ENCODE measurements at regions not wholly inside any gene's neighbourhood (a gene's known extent, or its start where the extent isn't known, plus 50 kb on each side); places are given as distances from the start of the nearest gene placed in this dataset.
A peak's percentile ranks its signal among the peaks of the same experiment; 100 is the strongest.

GRCh38 chrX:13506574-13506973 is 62.8 kb upstream of the EGFL6 start:
- 8% methylated on average over 5 of the region's 5 CpGs for WGBS
- no peaks in the 10 kb centered on the region for H3K4me1 ChIP-seq
- no peaks in the 10 kb centered on the region for H3K9me3 ChIP-seq
- TF ChIP-seq, protein P1, sequence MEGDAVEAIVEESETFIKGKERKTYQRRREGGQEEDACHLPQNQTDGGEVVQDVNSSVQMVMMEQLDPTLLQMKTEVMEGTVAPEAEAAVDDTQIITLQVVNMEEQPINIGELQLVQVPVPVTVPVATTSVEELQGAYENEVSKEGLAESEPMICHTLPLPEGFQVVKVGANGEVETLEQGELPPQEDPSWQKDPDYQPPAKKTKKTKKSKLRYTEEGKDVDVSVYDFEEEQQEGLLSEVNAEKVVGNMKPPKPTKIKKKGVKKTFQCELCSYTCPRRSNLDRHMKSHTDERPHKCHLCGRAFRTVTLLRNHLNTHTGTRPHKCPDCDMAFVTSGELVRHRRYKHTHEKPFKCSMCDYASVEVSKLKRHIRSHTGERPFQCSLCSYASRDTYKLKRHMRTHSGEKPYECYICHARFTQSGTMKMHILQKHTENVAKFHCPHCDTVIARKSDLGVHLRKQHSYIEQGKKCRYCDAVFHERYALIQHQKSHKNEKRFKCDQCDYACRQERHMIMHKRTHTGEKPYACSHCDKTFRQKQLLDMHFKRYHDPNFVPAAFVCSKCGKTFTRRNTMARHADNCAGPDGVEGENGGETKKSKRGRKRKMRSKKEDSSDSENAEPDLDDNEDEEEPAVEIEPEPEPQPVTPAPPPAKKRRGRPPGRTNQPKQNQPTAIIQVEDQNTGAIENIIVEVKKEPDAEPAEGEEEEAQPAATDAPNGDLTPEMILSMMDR (IDR thresholded peaks at IDR 0.05) = peak; percentile 60 to 64
- TF ChIP-seq EP300 (IDR thresholded peaks at IDR 0.05) (no peak), POLR2AphosphoS5 (IDR thresholded peaks at IDR 0.05) (no peak), POLR2A (IDR thresholded peaks at IDR 0.05) (no peak)
- no peaks in the 10 kb centered on the region for H3K36me3 ChIP-seq
- H3K27me3 ChIP-seq = no peaks in the 10 kb centered on the region
- H3K4me3 ChIP-seq = no peak overlapping the region
- no peak for DNase-seq (ENCODE audit: low spot score in 2 of 2)
- no peak overlapping the region for H3K27ac ChIP-seq

DNA sequence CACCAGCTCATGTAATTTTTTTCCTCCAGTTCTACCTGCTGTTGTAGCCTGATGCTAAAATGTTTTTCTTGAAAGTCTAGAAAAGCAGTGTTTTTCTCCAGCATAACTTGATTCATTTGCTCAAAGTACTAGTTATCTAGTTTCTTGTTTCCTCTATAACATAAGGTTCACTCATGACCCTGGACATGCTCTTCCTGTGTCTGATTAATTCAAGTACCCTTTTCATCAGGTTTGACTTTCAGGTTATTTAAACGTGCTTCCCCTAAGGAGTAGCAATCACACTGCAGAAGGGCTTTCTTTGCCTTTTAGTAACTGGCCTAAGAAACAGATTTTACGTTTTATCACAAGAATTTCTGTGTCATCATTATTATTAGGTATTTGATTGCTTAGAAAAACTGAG is 66.8 kb upstream of the EGFL6 start:
- H3K4me3 ChIP-seq = no peak overlapping the region
- TF ChIP-seq POLR2A (IDR thresholded peaks at IDR 0.05) (no peak), EP300 (IDR thresholded peaks at IDR 0.05) (no peak)
- DNase-seq (ENCODE audit: low spot score in 2 of 2) = no peak
- WGBS = 57% methylated on average over 2 of the region's 2 CpGs
- no peaks in the 10 kb centered on the region for H3K4me1 ChIP-seq
- H3K27me3 ChIP-seq = no peaks in the 10 kb centered on the region
- H3K9me3 ChIP-seq = no peaks in the 10 kb centered on the region
- no peak overlapping the region for H3K27ac ChIP-seq
- H3K36me3 ChIP-seq = no peaks in the 10 kb centered on the region

GRCh38 chrX:13499736-13500135 is 69.7 kb upstream of the EGFL6 start:
- Histone ChIP-seq H3K36me3 (no peaks in the 10 kb centered on the region), H3K4me3 (no peak overlapping the region), H3K4me1 (no peaks in the 10 kb centered on the region), H3K27me3 (no peaks in the 10 kb centered on the region), H3K27ac (no peak overlapping the region), H3K9me3 (no peaks in the 10 kb centered on the region)
- DNase-seq (ENCODE audit: low spot score in 2 of 2) = no peak
- TF ChIP-seq EP300 (IDR thresholded peaks at IDR 0.05) = no peak
- 49% methylated on average over 2 of the region's 2 CpGs for WGBS

- Histone ChIP-seq H3K9me3 (no peaks in the 10 kb centered on the region), H3K4me3 (no peak overlapping the region), H3K4me1 (no peaks in the 10 kb centered on the region), H3K27ac (no peak overlapping the region), H3K36me3 (no peaks in the 10 kb centered on the region), H3K27me3 (no peaks in the 10 kb centered on the region)
- TF ChIP-seq POLR2A (IDR thresholded peaks at IDR 0.05) (no peak), EP300 (IDR thresholded peaks at IDR 0.05) (no peak), POLR2AphosphoS5 (IDR thresholded peaks at IDR 0.05) (no peak)
- TF ChIP-seq, protein P1 (IDR thresholded peaks at IDR 0.05) = no peak
- WGBS = 70% methylated on average over 2 of the region's 2 CpGs
- DNase-seq (ENCODE audit: low spot score in 2 of 2) = no peak
Measured at GRCh38 chrX:13498238-13498637, 71.2 kb upstream of the EGFL6 start.

DNA sequence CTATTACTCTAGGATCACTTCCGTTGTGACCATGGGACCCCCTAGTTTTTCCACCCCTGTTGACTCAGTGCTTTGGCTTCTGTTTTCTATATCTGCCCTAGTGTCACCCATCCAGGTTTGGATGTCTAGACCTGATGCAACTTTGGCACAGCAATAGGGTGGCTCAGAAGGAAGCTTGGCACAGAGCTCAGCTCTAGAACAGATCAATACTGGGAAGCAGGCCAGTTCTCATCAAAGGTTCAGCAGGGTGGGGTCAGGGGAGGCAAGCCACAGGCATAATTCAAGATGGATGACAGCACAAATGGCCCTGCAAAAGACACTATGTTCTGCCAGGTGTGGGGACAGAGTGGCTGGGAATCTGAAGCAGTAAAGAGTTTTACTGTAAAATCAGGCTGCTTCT is 74.2 kb upstream of the EGFL6 start:
- H3K9me3 ChIP-seq = no peaks in the 10 kb centered on the region
- TF ChIP-seq POLR2AphosphoS5 (IDR thresholded peaks at IDR 0.05) (no peak), EP300 (IDR thresholded peaks at IDR 0.05) (no peak), POLR2A (IDR thresholded peaks at IDR 0.05) (no peak)
- TF ChIP-seq, protein P1 (IDR thresholded peaks at IDR 0.05) = no peak
- DNase-seq (ENCODE audit: low spot score in 2 of 2) = no peak
- 82% methylated on average over 1 of the region's 1 CpG for WGBS
- H3K4me1 ChIP-seq = no peaks in the 10 kb centered on the region
- no peaks in the 10 kb centered on the region for H3K36me3 ChIP-seq
- no peak overlapping the region for H3K4me3 ChIP-seq
- no peak overlapping the region for H3K27ac ChIP-seq
- H3K27me3 ChIP-seq = no peaks in the 10 kb centered on the region

DNA sequence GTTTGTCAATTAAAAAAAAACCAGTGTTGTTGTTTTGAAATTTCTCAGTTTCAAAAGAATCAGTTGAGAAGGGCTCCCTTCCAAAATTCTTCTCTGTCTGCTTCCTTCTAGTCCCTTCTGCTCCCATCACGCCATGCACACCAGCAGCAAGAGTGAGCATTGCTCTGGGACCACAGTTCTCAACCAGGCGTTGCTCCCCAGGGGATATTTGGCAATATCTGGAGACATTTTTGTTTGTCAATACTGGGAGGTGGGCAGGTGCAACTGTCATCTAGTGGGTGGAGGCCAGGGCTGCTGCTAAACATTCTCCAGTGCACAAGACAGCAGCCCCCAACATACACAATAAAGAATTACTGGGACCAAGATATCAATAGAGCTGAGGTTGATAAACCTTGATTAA is 74.8 kb upstream of the EGFL6 start:
- 69% methylated on average over 2 of the region's 2 CpGs for WGBS
- H3K36me3 ChIP-seq = no peaks in the 10 kb centered on the region
- TF ChIP-seq EP300 (IDR thresholded peaks at IDR 0.05) (no peak), POLR2A (IDR thresholded peaks at IDR 0.05) (no peak), POLR2AphosphoS5 (IDR thresholded peaks at IDR 0.05) (no peak)
- TF ChIP-seq, protein P1 (IDR thresholded peaks at IDR 0.05) = no peak

More for the DNA sequence above, 74.8 kb upstream of the EGFL6 start:
- no peaks in the 10 kb centered on the region for H3K27me3 ChIP-seq
- H3K27ac ChIP-seq = no peak overlapping the region
- no peak overlapping the region for H3K4me3 ChIP-seq
- peaks cover 4% of the 10 kb centered on the region for H3K4me1 ChIP-seq
- H3K9me3 ChIP-seq = no peaks in the 10 kb centered on the region
- no peak for DNase-seq (ENCODE audit: low spot score in 2 of 2)
